Stromal cell of bone marrow (primary cell): ENCODE measurements at regions not wholly inside any gene's neighbourhood (a gene's known extent, or its start where the extent isn't known, plus 50 kb on each side); places are given as distances from the start of the nearest gene placed in this dataset.

Experiments used
- DNase-seq: peaks from one replicate; pipeline ENCODE4 v3.0.0-alpha.2; 2012; ENCODE audit warnings: low read depth

- DNase-seq = no peak
These were observed 52.5 kb upstream of the RPL34 start for GRCh38 chr4:108567831-108568230.

GRCh38 chr4:108561116-108561515 is 59.3 kb upstream of the RPL34 start:
- DNase-seq = no peak

- DNase-seq = no peak
These were observed 59.8 kb upstream of the RPL34 start for GRCh38 chr4:108560616-108561015.

GRCh38 chr4:108559911-108560310 is 60.5 kb upstream of the RPL34 start:
- DNase-seq = no peak

- DNase-seq = no peak
These were observed 61.1 kb upstream of the RPL34 start for GRCh38 chr4:108559068-108559793.

- DNase-seq = no peak
These were observed 63.7 kb upstream of the RPL34 start for GRCh38 chr4:108556588-108557200.

- no peak for DNase-seq
These were observed 64.2 kb upstream of the RPL34 start for GRCh38 chr4:108556166-108556565.

GRCh38 chr4:108555701-108556100 is 64.7 kb upstream of the RPL34 start:
- DNase-seq = peak; percentile 44

- no peak for DNase-seq
These were observed 72.7 kb upstream of the RPL34 start for GRCh38 chr4:108547682-108548081.

GRCh38 chr4:108546728-108547127 is 73.6 kb upstream of the RPL34 start:
- no peak for DNase-seq

GRCh38 chr4:108544481-108544880 is 75.9 kb upstream of the RPL34 start:
- DNase-seq = peak; percentile 65

GRCh38 chr4:108543359-108543968 is 76.9 kb upstream of the RPL34 start:
- DNase-seq = no peak

- DNase-seq = no peak
These were observed 79.8 kb upstream of the RPL34 start for GRCh38 chr4:108540536-108540935.

GRCh38 chr4:108536577-108536976 is 83.8 kb upstream of the RPL34 start:
- DNase-seq = no peak

GRCh38 chr4:108535757-108536156 is 84.6 kb upstream of the RPL34 start:
- no peak for DNase-seq

- DNase-seq = no peak
These were observed 86.5 kb upstream of the RPL34 start for GRCh38 chr4:108533876-108534275.

- no peak for DNase-seq
These were observed 87.0 kb upstream of the RPL34 start for GRCh38 chr4:108533245-108533844.

GRCh38 chr4:108532738-108533137 is 87.6 kb upstream of the RPL34 start:
- DNase-seq = no peak

GRCh38 chr4:108532187-108532586 is 88.2 kb upstream of the RPL34 start:
- DNase-seq = no peak

- no peak for DNase-seq
These were observed 88.9 kb upstream of the RPL34 start for GRCh38 chr4:108531461-108531860.

- peak; percentile 54 for DNase-seq
These were observed 90.1 kb upstream of the RPL34 start for GRCh38 chr4:108529984-108530905.

GRCh38 chr4:108529102-108529501 is 91.3 kb upstream of the RPL34 start:
- DNase-seq = no peak
